Gastroesophageal sphincter (tissue), 3 donors: ENCODE measurements at regions not wholly inside any gene's neighbourhood (a gene's known extent, or its start where the extent isn't known, plus 50 kb on each side); places are given as distances from the start of the nearest gene placed in this dataset.

ENCODE experiments used
- CTCF ChIP-seq, 4 experiments: fragments of 200-600 bp in 2 of 4; fragments of 450-650 bp in 2 of 4; sonication (generic) in 1 of 4; IDR thresholded peaks; one replicate each; pipeline ENCODE4 v1.5.1; 2017 to 2019; ENCODE audit warnings: antibody characterized with exemption in 4 of 4, mild to moderate bottlenecking in 2 of 4, moderate library complexity in 2 of 4
- EP300 ChIP-seq: sonication (generic); formaldehyde crosslinking; IDR thresholded peaks from one replicate; pipeline ENCODE4 v1.6.1; 2017; ENCODE audit warnings: antibody characterized with exemption, mild to moderate bottlenecking
- POLR2A ChIP-seq, 2 donors: fragments of 450-650 bp; IDR thresholded peaks; one replicate each; pipeline ENCODE4 v1.6.1; 2017; ENCODE audit warnings: antibody characterized with exemption in 2 of 2, mild to moderate bottlenecking in 2 of 2, moderate library complexity in 1 of 2
- POLR2AphosphoS5 ChIP-seq: sonication (generic); formaldehyde crosslinking; IDR thresholded peaks from one replicate; pipeline ENCODE4 v1.6.1; 2017; ENCODE audit warnings: antibody characterized with exemption

DNA sequence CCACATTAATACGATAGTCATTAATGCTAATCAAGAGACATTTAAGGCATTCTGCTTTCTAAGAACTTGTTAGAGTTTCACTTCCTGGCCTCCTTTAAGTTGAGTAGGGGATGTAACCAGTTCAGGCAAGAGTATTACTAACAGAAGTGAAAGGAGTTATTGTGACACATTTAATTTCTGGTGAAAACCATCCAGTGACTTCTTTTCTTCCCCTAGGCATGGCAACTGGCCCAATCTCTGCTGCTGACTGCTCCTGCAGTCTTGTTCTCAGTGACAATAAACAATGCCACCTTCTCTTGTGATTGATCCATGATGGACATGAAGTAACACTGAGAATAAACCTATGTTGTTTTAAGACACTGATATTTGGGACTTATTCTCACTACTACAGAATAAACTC lies 130.9 kb upstream of the DEFB112 start:
- no peak for TF ChIP-seq CTCF (IDR thresholded peaks at IDR 0.05)
- TF ChIP-seq EP300: no peak
- no peak for TF ChIP-seq POLR2A (IDR thresholded peaks at IDR 0.05)
- TF ChIP-seq POLR2AphosphoS5: no peak
